LNCAP (cell line): ENCODE measurements at regions not wholly inside any gene's neighbourhood (a gene's known extent, or its start where the extent isn't known, plus 50 kb on each side); places are given as distances from the start of the nearest gene placed in this dataset.

Experiments used
- TF ChIP-seq, protein P1 (sequence below): fragments of 450-650 bp; IDR thresholded peaks from 2 replicates; pipeline ENCODE4 v1.5.1; 2017; ENCODE audit warnings: mild to moderate bottlenecking

DNA sequence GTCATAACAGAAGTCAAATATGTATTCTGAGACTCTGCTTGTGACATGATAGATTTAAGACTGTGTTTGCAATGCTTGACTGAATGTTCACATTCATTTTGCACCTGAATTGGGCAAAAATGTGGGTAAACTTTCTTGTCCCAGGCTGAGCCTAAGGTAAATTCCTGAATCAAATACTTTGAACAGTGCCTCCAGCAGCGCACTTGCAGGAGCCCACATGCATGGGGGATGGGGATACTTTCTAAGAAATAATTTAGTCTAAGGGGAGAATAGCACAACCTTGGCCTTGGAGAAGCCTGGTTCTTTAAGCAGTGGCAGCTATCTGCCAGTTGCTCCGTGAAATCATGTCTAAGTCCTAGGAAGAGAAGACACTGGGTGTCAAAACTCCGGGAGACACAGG, 163.5 kb upstream of the EGFLAM start:
- TF ChIP-seq, protein P1, sequence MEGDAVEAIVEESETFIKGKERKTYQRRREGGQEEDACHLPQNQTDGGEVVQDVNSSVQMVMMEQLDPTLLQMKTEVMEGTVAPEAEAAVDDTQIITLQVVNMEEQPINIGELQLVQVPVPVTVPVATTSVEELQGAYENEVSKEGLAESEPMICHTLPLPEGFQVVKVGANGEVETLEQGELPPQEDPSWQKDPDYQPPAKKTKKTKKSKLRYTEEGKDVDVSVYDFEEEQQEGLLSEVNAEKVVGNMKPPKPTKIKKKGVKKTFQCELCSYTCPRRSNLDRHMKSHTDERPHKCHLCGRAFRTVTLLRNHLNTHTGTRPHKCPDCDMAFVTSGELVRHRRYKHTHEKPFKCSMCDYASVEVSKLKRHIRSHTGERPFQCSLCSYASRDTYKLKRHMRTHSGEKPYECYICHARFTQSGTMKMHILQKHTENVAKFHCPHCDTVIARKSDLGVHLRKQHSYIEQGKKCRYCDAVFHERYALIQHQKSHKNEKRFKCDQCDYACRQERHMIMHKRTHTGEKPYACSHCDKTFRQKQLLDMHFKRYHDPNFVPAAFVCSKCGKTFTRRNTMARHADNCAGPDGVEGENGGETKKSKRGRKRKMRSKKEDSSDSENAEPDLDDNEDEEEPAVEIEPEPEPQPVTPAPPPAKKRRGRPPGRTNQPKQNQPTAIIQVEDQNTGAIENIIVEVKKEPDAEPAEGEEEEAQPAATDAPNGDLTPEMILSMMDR: no peak

DNA sequence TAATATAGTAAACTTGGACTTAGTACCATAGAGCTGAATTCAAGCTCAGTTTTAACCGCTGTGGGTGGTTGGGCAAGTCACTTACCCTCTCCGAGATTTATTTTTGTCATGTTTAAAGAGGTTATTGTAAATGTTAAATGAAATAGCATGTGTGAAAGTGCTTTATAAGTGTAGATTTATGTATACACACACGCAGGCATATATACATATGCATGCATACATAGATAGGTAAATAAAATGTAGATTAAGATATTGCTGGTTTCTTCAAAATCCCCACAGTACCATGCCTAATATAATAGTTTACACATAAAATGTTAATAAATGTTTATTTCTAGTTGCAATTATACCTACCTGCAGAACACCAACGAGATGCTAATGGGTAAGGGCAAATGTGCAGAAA, 164.5 kb upstream of the EGFLAM start:
- TF ChIP-seq, protein P1: no peak

DNA sequence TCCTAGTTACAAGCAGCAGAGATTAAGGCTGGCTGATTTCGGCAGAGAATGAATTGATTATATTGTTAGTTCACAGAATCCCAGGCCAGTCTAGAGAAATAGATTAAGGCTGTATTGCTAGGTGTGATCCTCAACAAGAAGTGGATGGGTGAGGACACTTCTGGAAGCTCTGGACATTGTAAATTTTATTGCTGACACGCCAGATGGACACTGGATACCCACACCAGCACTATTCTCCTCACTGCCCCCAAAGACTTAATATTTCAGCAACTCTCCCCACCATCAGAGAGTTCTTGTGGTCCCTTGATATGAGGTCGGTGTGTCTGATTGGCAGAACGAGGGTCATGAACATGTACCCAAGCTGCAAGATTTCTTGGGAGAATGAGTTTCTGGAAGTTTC, 171.6 kb upstream of the EGFLAM start:
- TF ChIP-seq, protein P1: no peak

DNA sequence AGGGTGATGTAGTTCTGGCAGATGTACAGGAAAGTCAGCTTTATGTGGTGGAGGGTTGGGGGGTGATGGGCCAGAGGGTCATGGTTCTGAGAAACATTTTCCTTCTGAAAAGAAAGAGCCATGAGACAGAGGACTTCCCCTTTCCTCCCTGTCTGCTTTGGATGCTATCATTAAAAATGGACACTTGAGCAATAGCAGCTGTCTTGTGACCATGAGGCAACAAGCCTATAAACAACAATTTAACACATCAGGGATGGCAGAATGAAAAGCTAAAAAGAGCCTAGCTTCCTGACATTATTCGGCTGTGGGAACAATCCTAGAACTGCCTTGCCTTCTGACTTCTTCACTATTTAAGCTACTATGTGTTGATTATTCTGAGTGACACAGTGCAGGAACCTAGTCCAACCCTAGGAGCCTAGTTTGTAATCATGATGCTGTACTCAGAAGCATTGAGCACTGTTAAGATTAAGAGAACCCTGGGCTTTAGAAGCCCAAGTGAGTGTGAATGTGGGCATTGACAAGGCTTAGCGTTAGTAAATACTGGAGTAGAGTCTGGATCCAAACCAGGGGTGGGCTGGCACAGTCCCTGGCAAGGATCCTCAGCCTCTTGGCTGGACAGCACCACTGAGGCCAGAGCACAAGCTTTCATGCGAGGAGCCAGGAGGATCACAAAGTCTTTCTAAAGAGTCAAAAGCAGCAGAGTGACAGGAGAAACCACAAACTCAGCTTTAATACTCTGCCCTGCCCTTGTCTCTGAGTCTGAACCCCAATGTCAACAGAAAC, 178.5 kb upstream of the EGFLAM start:
- TF ChIP-seq, protein P1: no peak

DNA sequence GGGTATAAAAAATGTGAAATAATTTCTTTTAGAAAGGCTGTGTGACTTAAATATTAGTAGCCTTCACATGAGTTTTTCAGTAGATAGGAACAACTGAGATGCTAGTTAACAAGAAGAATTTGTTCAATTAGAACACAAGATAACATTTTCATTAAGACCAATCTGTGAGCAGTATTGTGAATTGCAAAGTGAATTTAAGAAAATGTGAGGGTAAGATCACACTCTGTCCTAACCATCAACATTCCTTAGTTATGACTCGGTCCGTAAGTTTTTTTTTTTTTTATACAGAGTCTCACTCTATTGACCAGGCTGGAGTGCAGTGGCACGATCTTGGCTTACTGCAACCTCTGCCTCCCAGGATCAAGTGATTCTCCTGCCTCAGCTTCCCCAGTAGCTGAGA, 180.2 kb upstream of the EGFLAM start:
- TF ChIP-seq, protein P1: no peak

DNA sequence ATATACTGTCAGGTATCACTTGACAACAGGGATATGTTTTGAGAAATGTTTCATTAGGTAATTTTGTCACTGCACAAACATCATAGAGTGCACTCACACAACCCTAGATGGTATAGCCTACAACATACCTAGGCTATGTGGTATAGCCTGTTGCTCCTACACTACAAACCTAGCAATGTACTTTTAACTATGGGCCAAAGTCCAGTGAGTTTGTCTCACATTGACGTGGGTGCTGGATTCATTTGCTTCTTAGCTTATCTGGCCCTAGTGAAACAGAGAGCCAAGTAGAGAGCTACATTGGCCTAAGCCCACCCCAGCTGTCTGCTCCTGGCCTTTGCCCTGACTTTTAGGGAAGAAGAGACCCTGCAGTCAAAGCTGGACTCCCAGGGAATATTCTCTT, 180.7 kb upstream of the EGFLAM start:
- TF ChIP-seq, protein P1: no peak

DNA sequence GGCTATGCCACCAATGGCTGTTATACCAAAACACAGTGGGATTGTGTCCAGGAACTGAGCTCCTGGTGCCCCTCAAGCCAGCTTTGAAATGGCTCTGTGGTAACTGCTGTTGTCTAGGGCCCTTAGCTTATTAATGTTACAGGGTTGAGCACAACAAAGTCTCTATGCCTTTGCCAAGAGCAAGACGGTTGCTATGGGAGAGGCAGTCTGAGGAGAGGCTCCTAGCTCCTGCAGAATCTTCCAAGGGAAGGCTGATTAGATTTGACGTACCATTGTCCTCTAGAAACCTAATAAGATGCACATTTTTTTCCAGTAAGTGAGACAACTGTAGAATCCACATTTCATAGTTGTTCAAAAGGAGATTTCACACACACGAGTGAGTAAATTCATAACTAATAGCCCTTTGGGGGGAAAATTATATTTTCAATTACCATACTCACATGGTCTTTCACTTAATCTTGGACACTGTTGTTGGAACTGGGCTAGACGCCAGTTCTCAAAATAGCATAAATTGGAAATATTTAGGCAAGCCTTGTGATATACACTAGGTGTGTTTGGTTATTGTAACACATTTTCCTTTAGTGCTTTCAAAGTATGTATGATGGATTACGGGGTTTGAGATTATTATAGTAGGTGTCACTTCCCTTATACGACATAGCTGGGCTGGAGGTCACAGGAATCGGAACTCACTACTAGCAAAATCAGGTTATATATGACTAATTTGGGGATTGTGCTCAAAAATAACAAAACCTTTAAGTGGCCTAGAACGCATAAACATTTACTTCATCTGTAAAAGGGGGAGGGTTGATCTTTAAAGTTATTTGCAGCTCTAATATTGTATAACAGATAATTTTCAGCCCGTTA, 186.3 kb upstream of the EGFLAM start:
- TF ChIP-seq, protein P1: no peak
